CD4-positive, CD25-positive, alpha-beta regulatory T cell (primary cell): ENCODE measurements at regions not wholly inside any gene's neighbourhood (a gene's known extent, or its start where the extent isn't known, plus 50 kb on each side); places are given as distances from the start of the nearest gene placed in this dataset.

Experiments used
- ATAC-seq, 2 donors: fragments of 150-1000 bp; cut with Tn5 transposase; one replicate each; pipeline ENCODE4 v1.10.0; 2021; ENCODE audit warnings: low read depth in 2 of 2, moderate number of reproducible peaks in 2 of 2, moderate library complexity in 1 of 2
- DNase-seq, 3 donors: peaks; one replicate each; pipeline versions ENCODE4 v3.0.0 to v3.0.0-alpha.2; 2012 to 2022; ENCODE audit warnings: mixed read lengths in 1 of 3
- H3K27ac ChIP-seq: one replicate; pipeline ENCODE4 v1.7.0; 2013; ENCODE audit warnings: mild to moderate bottlenecking, low read length; ENCODE audit not compliant: insufficient read depth, poor library complexity, severe bottlenecking
- H3K27me3 ChIP-seq: one replicate; pipeline ENCODE4 v1.7.0; 2013; ENCODE audit warnings: low read length; ENCODE audit not compliant: control insufficient read depth, insufficient read depth
- H3K36me3 ChIP-seq: one replicate; pipeline ENCODE4 v1.7.0; 2013; ENCODE audit warnings: mild to moderate bottlenecking, low read length, moderate library complexity; ENCODE audit not compliant: control insufficient read depth, insufficient read depth
- H3K4me1 ChIP-seq: 2 replicates; pipeline ENCODE4 v1.7.0; 2013; ENCODE audit warnings: mild to moderate bottlenecking, low read length; ENCODE audit not compliant: insufficient read depth, control insufficient read depth, poor library complexity, severe bottlenecking
- H3K4me3 ChIP-seq: one replicate; pipeline ENCODE4 v1.7.0; 2013; ENCODE audit warnings: low read depth, mild to moderate bottlenecking, low read length, moderate library complexity
- H3K9me3 ChIP-seq, 2 experiments: 1 replicate in 1 of 2; 2 replicates in 1 of 2; pipeline ENCODE4 v1.7.0; 2013; ENCODE audit warnings: low read length in 2 of 2, mild to moderate bottlenecking in 1 of 2, moderate library complexity in 1 of 2; ENCODE audit not compliant: control insufficient read depth in 2 of 2
- H3K27ac Mint-ChIP-seq, 3 donors: one replicate each; pipeline ENCODE4 v1.8.0; 2020 to 2022; ENCODE audit warnings: mild to moderate bottlenecking in 3 of 3, mixed read lengths in 3 of 3, moderate library complexity in 2 of 3
- H3K27me3 Mint-ChIP-seq: one replicate; pipeline ENCODE4 v1.8.0; 2022; ENCODE audit warnings: mild to moderate bottlenecking, mixed read lengths
- H3K36me3 Mint-ChIP-seq: one replicate; pipeline ENCODE4 v1.8.0; 2020; ENCODE audit warnings: mixed read lengths
- H3K4me1 Mint-ChIP-seq, 4 donors: one replicate each; pipeline ENCODE4 v1.8.0; 2020 to 2022; ENCODE audit warnings: mixed read lengths in 4 of 4, mild to moderate bottlenecking in 1 of 4
- H3K4me3 Mint-ChIP-seq, 4 donors: one replicate each; pipeline ENCODE4 v1.8.0; 2020 to 2022; ENCODE audit warnings: mild to moderate bottlenecking in 4 of 4, mixed read lengths in 4 of 4, moderate library complexity in 3 of 4
- H3K9me3 Mint-ChIP-seq, 7 donors: one replicate each; pipeline ENCODE4 v1.8.0; 2020 to 2022; ENCODE audit warnings: mixed read lengths in 7 of 7, mild to moderate bottlenecking in 3 of 7, moderate library complexity in 2 of 7

DNA sequence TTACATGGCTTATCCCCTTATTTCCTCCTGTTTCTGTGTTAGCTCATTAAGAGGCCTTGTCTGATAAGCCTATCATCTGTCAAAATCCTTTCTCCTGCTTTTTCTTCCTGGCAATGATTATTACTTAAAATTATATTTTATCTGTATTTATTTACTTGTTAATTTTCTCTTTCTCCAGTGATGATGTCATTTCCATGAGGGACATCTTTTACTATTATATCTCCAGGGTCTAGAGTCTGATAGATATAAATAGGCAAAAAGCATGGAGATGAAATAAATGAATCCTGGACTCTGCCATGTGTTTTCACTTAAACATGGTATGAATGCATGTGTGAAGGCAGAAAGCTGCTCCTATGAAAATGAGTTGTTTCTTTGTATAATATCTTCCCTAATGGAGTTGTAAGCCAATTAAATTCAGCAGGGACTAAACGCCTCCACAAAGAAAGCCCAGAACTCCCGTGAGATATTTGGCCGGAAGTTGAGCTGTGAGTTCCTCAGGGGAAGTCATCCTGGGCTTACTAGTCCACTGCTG is 375.2 kb downstream of the TUSC7 start:
- Histone ChIP-seq H3K4me3 (no peak overlapping the region), H3K27ac (no peak overlapping the region), H3K36me3 (no peaks in the 10 kb centered on the region), H3K4me1 (no peaks in the 10 kb centered on the region), H3K9me3 (no peaks in the 10 kb centered on the region), H3K27me3 (no peaks in the 10 kb centered on the region)
- Mint-ChIP-seq H3K27ac (no peak overlapping the region), H3K36me3 (no peaks in the 10 kb centered on the region), H3K27me3 (no peaks in the 10 kb centered on the region), H3K9me3 (peaks cover 0 to 17% (median 3%) of the 10 kb centered on the region in 7 donors), H3K4me1 (no peaks in the 10 kb centered on the region), H3K4me3 (no peak overlapping the region)
- no peak for DNase-seq
- ATAC-seq: no peak

DNA sequence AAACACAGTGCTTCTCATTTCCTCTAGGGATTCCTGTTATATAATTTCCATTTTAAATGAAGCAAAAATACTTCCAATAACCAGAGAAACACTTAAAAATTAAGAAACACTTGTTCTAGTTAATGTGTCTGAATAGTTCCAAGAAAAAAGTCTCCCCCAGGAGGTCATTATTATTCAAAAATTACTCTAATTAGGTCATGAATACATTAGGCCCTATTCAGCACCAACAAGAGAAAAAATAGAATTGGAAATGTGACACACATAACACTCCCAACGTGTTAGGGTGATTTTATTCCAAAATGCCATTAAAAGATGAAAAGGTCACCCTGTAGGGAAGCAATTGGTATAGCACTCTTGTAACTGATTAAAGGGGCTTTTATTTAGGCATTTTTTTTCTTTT is 382.1 kb downstream of the TUSC7 start:
- no peaks in the 10 kb centered on the region for H3K36me3 Mint-ChIP-seq
- no peak for ATAC-seq
- H3K36me3 ChIP-seq: no peaks in the 10 kb centered on the region

DNA sequence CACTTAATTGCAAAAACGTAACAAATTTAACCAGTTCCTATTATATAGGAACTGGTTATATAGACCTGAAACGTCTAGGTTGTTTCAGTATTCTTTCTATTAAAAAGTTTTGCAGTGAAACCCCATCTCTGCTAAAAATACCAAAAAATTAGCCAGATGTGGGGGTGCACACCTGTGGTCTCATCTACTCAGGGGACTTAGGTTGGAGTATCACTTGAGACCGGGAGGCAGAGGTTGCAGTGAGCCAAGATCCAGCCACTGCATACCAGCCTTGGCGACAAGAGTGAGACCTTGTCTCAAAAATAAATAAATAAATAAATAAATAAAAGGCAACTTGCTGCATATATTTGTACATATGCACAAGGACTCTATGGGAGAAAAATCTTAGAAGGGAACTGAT is 387.0 kb downstream of the TUSC7 start:
- Histone ChIP-seq H3K36me3 (no peaks in the 10 kb centered on the region), H3K27me3 (no peaks in the 10 kb centered on the region), H3K4me1 (no peaks in the 10 kb centered on the region), H3K4me3 (no peak overlapping the region), H3K27ac (no peak overlapping the region), H3K9me3 (no peaks in the 10 kb centered on the region)
- Mint-ChIP-seq H3K36me3 (no peaks in the 10 kb centered on the region), H3K9me3 (peaks cover 0 to 10% (median 4%) of the 10 kb centered on the region in 7 donors), H3K27me3 (no peaks in the 10 kb centered on the region), H3K4me1 (no peaks in the 10 kb centered on the region), H3K27ac (no peak overlapping the region), H3K4me3 (no peak overlapping the region)
- no peak for DNase-seq
- ATAC-seq: no peak

More for the DNA sequence above, 382.1 kb downstream of the TUSC7 start:
- no peak overlapping the region for H3K27ac Mint-ChIP-seq
- Histone ChIP-seq H3K27ac (no peak overlapping the region), H3K9me3 (no peaks in the 10 kb centered on the region), H3K4me1 (no peaks in the 10 kb centered on the region), H3K4me3 (no peak overlapping the region), H3K27me3 (no peaks in the 10 kb centered on the region)
- no peaks in the 10 kb centered on the region for H3K27me3 Mint-ChIP-seq
- DNase-seq: no peak
- peaks cover 0 to 14% (median 5%) of the 10 kb centered on the region in 7 donors for H3K9me3 Mint-ChIP-seq
- H3K4me3 Mint-ChIP-seq: no peak overlapping the region
- H3K4me1 Mint-ChIP-seq: no peaks in the 10 kb centered on the region

DNA sequence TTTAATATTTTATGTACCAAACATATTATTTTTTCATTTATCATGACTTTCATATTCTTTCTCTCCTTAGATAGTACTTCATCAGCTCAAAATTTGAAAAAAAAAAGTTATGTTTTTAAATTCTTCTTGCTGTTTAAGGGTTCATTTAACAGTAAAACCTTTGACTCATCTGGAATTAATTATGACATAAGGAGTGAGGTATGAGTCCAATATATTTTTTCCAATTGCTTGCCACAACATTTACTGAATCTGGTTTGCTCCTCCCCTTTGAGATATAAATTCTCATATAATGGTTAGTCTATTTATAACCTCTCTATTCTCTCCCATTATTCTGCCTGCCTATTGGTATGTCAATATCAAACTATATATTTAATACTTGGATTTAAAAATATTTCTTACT is 387.8 kb downstream of the TUSC7 start:
- peaks cover 0 to 10% (median 4%) of the 10 kb centered on the region in 7 donors for H3K9me3 Mint-ChIP-seq
- Histone ChIP-seq H3K27ac (no peak overlapping the region), H3K36me3 (no peaks in the 10 kb centered on the region), H3K4me1 (no peaks in the 10 kb centered on the region), H3K27me3 (no peaks in the 10 kb centered on the region), H3K4me3 (no peak overlapping the region), H3K9me3 (no peaks in the 10 kb centered on the region)
- H3K27ac Mint-ChIP-seq: no peak overlapping the region
- ATAC-seq (no peak), DNase-seq (no peak)
- no peaks in the 10 kb centered on the region for H3K27me3 Mint-ChIP-seq
- no peaks in the 10 kb centered on the region for H3K36me3 Mint-ChIP-seq
- no peaks in the 10 kb centered on the region for H3K4me1 Mint-ChIP-seq
- H3K4me3 Mint-ChIP-seq: no peak overlapping the region

DNA sequence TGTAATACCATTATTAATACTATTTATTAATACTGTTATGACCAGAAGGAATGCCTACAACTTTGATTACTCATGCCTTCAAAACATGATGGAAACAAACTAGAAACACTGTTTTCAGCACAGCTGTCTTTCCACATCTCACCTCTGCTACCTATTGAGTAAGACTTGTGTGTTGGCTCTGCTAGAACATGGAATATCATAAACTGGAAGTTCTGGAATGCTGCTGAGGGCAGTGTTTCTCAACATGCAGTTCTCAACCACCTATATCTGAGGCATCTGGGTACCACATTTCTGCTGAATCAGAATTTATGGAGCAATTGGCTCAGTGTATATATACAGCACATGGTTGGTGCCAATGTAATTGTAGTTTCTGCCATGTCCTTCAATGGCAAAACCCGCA is 392.1 kb downstream of the TUSC7 start:
- Mint-ChIP-seq H3K36me3 (no peaks in the 10 kb centered on the region), H3K27me3 (no peaks in the 10 kb centered on the region), H3K27ac (no peak overlapping the region), H3K4me1 (no peaks in the 10 kb centered on the region), H3K9me3 (peaks cover 0 to 14% (median 3%) of the 10 kb centered on the region in 7 donors), H3K4me3 (no peak overlapping the region)
- H3K27me3 ChIP-seq: no peaks in the 10 kb centered on the region
- no peak overlapping the region for H3K27ac ChIP-seq
- H3K4me3 ChIP-seq: no peak overlapping the region
- ATAC-seq (no peak), DNase-seq (no peak)
- no peaks in the 10 kb centered on the region for H3K9me3 ChIP-seq
- no peaks in the 10 kb centered on the region for H3K4me1 ChIP-seq
- no peaks in the 10 kb centered on the region for H3K36me3 ChIP-seq

DNA sequence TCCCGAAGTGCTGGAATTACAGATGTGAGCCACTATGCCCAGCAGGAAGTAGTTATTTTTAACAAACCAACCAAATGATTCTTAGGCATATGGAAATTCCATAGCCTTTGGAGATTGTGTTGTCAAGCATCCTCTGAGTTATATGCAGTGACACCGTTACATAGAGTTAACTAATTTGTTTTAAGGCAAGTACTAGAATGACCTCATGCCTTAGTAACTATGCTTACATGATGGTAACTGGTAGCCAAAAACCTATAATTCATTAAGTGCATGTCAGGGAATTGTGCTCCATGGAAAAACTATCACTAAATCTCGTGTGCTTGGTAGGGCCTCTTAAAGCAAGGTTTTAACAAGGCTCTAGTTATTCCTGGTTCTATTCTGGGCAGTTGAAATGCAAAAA is 392.8 kb downstream of the TUSC7 start:
- no peaks in the 10 kb centered on the region for H3K9me3 ChIP-seq
- no peaks in the 10 kb centered on the region for H3K4me1 Mint-ChIP-seq
- H3K36me3 ChIP-seq: no peaks in the 10 kb centered on the region
- no peak overlapping the region for H3K27ac ChIP-seq
- H3K27ac Mint-ChIP-seq: no peak overlapping the region
- no peak for DNase-seq
- no peaks in the 10 kb centered on the region for H3K4me1 ChIP-seq
- peaks cover 0 to 14% (median 3%) of the 10 kb centered on the region in 7 donors for H3K9me3 Mint-ChIP-seq
- no peaks in the 10 kb centered on the region for H3K27me3 Mint-ChIP-seq
- ATAC-seq: no peak
- no peak overlapping the region for H3K4me3 Mint-ChIP-seq
- H3K36me3 Mint-ChIP-seq: no peaks in the 10 kb centered on the region
- no peaks in the 10 kb centered on the region for H3K27me3 ChIP-seq
- no peak overlapping the region for H3K4me3 ChIP-seq

DNA sequence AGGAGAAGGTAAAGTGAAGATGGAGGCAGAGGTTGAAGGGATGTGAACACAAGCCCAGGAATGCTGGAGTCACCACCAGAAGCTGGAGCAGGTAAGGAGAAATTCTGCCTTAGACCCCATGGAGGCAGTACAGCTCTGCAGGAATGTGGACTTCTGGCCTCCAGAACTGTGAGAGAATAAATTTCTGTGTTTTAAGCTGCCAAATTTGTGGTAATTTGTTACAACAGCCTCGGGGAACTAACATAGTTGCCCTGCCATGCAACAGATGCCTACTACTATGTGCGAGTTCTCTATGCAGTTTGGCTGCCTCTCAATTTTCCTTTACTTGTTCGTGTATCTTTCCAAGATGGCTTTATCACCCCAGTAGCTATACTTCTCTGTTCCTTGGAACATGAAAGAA is 394.1 kb downstream of the TUSC7 start:
- no peak for DNase-seq
- Mint-ChIP-seq H3K9me3 (peaks cover 0 to 14% (median 11%) of the 10 kb centered on the region in 7 donors), H3K4me3 (no peak overlapping the region), H3K4me1 (no peaks in the 10 kb centered on the region), H3K27me3 (no peaks in the 10 kb centered on the region), H3K36me3 (no peaks in the 10 kb centered on the region), H3K27ac (no peak overlapping the region)
- ATAC-seq: no peak
- Histone ChIP-seq H3K4me1 (no peaks in the 10 kb centered on the region), H3K9me3 (no peaks in the 10 kb centered on the region), H3K27ac (no peak overlapping the region), H3K4me3 (no peak overlapping the region), H3K36me3 (no peaks in the 10 kb centered on the region), H3K27me3 (no peaks in the 10 kb centered on the region)

DNA sequence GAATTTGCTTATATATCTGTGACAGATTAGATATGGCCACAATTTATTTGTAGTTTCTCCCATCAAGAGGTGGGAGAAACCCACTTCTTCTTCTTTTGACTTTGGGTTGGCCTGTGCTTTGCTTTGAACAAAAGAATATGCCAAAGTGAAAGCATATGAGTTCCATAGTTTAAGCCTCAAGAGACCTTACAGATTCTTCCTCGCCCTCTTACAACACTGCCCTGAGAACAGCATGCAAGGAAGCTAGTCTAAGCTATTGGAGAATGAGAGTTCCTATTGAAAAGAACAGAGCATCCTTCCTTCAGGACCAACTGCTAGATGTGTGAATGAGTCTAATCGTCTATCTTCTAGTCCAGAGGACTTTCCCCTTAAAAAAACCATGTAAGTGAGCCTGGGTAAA is 394.8 kb downstream of the TUSC7 start:
- H3K27me3 ChIP-seq: no peaks in the 10 kb centered on the region
- H3K4me3 Mint-ChIP-seq: no peak overlapping the region
- no peaks in the 10 kb centered on the region for H3K36me3 Mint-ChIP-seq
- peaks cover 0 to 14% (median 11%) of the 10 kb centered on the region in 7 donors for H3K9me3 Mint-ChIP-seq
- ATAC-seq: no peak
- no peaks in the 10 kb centered on the region for H3K36me3 ChIP-seq
- H3K27me3 Mint-ChIP-seq: no peaks in the 10 kb centered on the region
- H3K27ac Mint-ChIP-seq: no peak overlapping the region
- no peaks in the 10 kb centered on the region for H3K4me1 ChIP-seq
- no peak overlapping the region for H3K27ac ChIP-seq
- H3K4me3 ChIP-seq: no peak overlapping the region
- H3K9me3 ChIP-seq: no peaks in the 10 kb centered on the region
- H3K4me1 Mint-ChIP-seq: no peaks in the 10 kb centered on the region
- no peak for DNase-seq
